ENCODE measurements at regions not wholly inside any gene's neighbourhood (a gene's known extent, or its start where the extent isn't known, plus 50 kb on each side); places are given as distances from the start of the nearest gene placed in this dataset.

DNA sequence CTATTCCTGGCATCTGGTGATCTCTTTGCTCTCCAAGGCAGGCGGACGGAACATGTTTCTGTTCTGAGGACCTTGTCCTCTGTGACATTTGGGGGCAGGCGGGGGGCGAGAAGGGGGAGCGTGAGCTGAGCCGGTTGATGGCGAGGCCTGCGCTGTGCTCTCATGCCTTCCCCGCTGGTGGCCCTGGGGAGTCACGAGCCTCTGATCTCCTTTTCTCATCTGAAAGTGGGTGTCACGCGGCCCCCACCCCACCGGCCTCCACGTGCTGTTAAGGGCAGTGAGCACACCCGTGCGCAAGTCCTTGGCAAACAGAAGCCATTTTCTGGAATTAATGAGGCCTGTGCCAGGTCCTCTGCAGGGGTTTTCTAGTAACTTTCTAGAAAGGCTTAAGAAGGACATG is 102.8 kb upstream of the ACTRT2 start:
- no peaks in the 10 kb centered on the region for H3K4me1 ChIP-seq
- H3K4me3 ChIP-seq (replicated peaks in 1 of 3): no peak overlapping the region
- no peak for TF ChIP-seq POLR2A (IDR thresholded peaks at IDR 0.05)
- TF ChIP-seq, protein P1, sequence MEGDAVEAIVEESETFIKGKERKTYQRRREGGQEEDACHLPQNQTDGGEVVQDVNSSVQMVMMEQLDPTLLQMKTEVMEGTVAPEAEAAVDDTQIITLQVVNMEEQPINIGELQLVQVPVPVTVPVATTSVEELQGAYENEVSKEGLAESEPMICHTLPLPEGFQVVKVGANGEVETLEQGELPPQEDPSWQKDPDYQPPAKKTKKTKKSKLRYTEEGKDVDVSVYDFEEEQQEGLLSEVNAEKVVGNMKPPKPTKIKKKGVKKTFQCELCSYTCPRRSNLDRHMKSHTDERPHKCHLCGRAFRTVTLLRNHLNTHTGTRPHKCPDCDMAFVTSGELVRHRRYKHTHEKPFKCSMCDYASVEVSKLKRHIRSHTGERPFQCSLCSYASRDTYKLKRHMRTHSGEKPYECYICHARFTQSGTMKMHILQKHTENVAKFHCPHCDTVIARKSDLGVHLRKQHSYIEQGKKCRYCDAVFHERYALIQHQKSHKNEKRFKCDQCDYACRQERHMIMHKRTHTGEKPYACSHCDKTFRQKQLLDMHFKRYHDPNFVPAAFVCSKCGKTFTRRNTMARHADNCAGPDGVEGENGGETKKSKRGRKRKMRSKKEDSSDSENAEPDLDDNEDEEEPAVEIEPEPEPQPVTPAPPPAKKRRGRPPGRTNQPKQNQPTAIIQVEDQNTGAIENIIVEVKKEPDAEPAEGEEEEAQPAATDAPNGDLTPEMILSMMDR (IDR thresholded peaks at IDR 0.05): no peak
- no peak for DNase-seq
- H3K36me3 ChIP-seq: no peaks in the 10 kb centered on the region
- H3K9me3 ChIP-seq: no peaks in the 10 kb centered on the region
- no peaks in the 10 kb centered on the region for H3K27me3 ChIP-seq
- intact Hi-C loops (cut with DNase I): no loop called here
- WGBS, 2 donors: 90 to 94% methylated on average over 7 to 16 of the region's 16 CpGs
- H3K27ac ChIP-seq: no peak overlapping the region

DNA sequence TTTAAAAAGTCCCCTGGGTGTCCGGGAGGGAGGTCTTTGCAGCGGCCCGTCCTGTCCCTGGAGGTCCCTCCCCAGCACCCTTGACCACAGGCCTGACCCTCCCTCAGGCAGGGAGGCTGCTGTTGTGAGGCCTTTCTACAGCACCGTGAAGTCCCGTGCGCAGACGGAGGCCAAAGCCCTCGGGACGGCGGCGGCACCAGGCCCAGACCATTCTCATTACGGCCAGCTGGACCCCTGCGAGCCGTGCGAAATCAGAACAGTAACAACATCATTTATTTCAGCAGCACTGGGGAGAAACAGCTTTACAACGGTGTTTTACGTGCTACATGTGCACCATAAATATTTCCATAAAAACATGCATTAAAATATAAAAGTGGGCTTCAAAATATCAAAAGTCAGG is 101.4 kb upstream of the ACTRT2 start:
- H3K27me3 ChIP-seq: no peaks in the 10 kb centered on the region
- TF ChIP-seq POLR2A (IDR thresholded peaks at IDR 0.05): no peak
- TF ChIP-seq, protein P1 (IDR thresholded peaks at IDR 0.05): no peak
- H3K4me1 ChIP-seq: no peaks in the 10 kb centered on the region
- intact Hi-C loops (cut with DNase I): no loop called here
- no peaks in the 10 kb centered on the region for H3K36me3 ChIP-seq
- no peak for DNase-seq
- no peaks in the 10 kb centered on the region for H3K9me3 ChIP-seq
- no peak overlapping the region for H3K4me3 ChIP-seq (replicated peaks in 1 of 3)
- 89 to 98% methylated on average over 14 to 17 of the region's 17 CpGs for WGBS, 2 donors
- H3K27ac ChIP-seq: no peak overlapping the region

DNA sequence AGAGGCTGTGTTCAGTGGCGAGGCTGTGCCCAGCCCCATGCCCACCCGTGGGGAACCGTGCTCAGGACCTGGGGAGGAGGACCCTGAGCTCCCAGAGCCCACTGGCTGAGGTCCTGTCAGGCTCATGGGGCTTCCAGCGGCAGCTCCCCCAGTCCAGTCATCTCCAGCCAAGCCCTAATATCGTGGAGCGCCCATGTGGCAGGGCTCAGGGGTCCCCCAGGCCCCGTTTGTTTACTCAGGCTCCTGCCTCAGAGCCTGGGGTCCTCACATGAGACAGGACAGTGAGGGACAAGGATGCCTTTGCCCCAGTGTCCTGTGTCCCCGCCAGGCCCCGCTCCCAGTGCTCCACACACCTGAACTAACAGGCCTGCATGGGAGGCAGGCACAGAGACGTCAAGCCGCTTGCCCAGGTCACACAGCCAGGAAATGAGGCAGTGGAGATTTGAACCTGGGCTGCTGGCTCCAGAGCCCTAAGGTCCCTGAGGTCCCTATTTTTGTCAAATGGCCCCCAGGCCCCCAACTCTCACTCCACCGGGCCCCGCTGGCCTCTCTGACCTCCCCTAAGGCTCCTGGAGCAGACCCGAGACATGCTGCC is 100.7 kb upstream of the ACTRT2 start:
- Histone ChIP-seq H3K27me3 (no peaks in the 10 kb centered on the region), H3K4me3 (replicated peaks in 1 of 3) (no peak overlapping the region), H3K4me1 (no peaks in the 10 kb centered on the region), H3K9me3 (no peaks in the 10 kb centered on the region), H3K27ac (no peak overlapping the region), H3K36me3 (no peaks in the 10 kb centered on the region)
- 92 to 94% methylated on average over 2 to 8 of the region's 14 CpGs for WGBS, 2 donors
- intact Hi-C loops (cut with DNase I): no loop called here
- no peak for DNase-seq
- TF ChIP-seq, protein P1 (IDR thresholded peaks at IDR 0.05): no peak
- TF ChIP-seq POLR2A (IDR thresholded peaks at IDR 0.05): no peak

DNA sequence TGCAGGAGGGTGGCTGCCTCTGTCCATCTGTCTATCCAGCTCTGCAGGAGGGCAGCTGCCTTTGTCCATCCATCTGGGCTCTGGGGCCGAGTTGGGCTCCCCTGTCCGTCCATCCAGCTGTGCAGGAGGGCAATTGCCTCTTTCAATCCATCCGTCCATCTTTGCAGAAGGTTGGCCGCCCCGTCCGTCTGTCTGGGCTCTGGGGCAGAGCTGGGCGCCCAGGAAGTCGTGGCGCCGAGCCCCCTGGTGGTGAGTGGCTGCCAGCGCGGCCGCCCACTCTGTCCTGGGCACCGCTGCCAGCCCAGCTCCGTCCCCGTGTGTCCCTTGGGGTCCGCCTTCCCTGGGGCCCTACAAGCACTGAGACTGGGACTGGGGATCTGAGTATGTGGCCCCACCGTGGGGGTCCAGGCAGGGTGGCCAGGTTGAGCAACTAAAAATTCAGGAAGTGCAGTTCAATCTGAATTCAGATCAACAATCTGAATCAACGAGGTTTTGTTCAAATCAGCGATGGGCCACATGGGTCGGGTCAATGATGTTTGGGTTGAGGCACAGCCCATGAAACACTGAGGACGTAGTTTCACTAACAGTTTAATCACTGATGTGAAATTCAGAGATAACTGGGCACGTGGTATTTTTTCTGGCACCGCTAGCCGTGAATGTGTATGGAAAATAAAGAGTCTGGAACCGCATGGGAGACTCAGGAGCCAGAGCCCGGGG is 99.1 kb upstream of the ACTRT2 start:
- no peak for TF ChIP-seq POLR2A (IDR thresholded peaks at IDR 0.05)
- TF ChIP-seq, protein P1 (IDR thresholded peaks at IDR 0.05): peak in 5 of 6 experiments; percentile 16 to 80 (median 44)
- Histone ChIP-seq H3K4me1 (peaks cover 0 to 4% of the 10 kb centered on the region in 2 donors), H3K27me3 (no peaks in the 10 kb centered on the region), H3K9me3 (no peaks in the 10 kb centered on the region), H3K36me3 (no peaks in the 10 kb centered on the region), H3K4me3 (replicated peaks in 1 of 3) (no peak overlapping the region), H3K27ac (no peak overlapping the region)
- intact Hi-C loops (cut with DNase I): no loop called here
- 51 to 70% methylated on average over 14 to 27 of the region's 27 CpGs for WGBS, 2 donors
- peak; percentile 15 to 19 for DNase-seq

DNA sequence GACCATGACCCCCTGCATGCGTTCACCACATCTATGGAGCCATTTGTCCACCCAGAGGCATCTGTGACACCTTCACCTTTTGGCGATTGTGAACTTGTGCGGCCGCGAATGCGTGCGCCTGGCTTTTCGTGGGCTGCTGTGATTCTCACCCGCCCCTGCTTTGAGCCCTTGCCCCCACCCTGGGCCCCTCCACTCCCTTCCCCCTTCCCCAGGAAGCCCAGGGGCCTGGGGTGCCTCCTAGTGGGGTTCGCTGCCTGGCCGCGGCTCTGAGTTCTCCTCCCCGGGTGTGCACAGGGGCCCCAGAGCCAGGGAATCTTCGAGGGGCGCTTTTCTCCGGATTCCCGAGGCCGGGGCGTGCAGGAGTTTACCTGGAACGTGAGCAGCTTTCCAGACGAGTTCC is 97.9 kb upstream of the ACTRT2 start:
- TF ChIP-seq POLR2A (IDR thresholded peaks at IDR 0.05): no peak
- TF ChIP-seq, protein P1 (IDR thresholded peaks at IDR 0.05): no peak
- no peaks in the 10 kb centered on the region for H3K9me3 ChIP-seq
- H3K36me3 ChIP-seq: no peaks in the 10 kb centered on the region
- peaks cover 0 to 4% of the 10 kb centered on the region in 2 donors for H3K4me1 ChIP-seq
- no peak overlapping the region for H3K27ac ChIP-seq
- 80 to 89% methylated on average over 11 to 21 of the region's 21 CpGs for WGBS, 2 donors
- H3K27me3 ChIP-seq: no peaks in the 10 kb centered on the region
- intact Hi-C loops (cut with DNase I): no loop called here
- no peak for DNase-seq
- H3K4me3 ChIP-seq (replicated peaks in 1 of 3): no peak overlapping the region
